Body of pancreas (tissue), 4 donors: ENCODE measurements at regions not wholly inside any gene's neighbourhood (a gene's known extent, or its start where the extent isn't known, plus 50 kb on each side); places are given as distances from the start of the nearest gene placed in this dataset.

Experiments
- ATAC-seq: fragments of 150-250 bp; one replicate; pipeline ENCODE4 v1.9.1; 2016
- DNase-seq, 4 donors: peaks; one replicate each; pipeline ENCODE4 v3.0.0-alpha.2; 2019
- H3K27ac ChIP-seq, 4 donors: fragments of 200-600 bp; sonication (generic); 1 replicate in 3 of 4; 2 replicates in 1 of 4; pipeline versions ENCODE4 v1.5.1 to v1.6.1; 2016 to 2019; ENCODE audit warnings: mild to moderate bottlenecking in 1 of 4, mixed read lengths in 1 of 4, moderate library complexity in 1 of 4
- H3K27me3 ChIP-seq, 2 donors: fragments of 200-600 bp; sonication (generic); one replicate each; pipeline ENCODE4 v1.6.0; 2016; ENCODE audit warnings: mild to moderate bottlenecking in 1 of 2
- H3K36me3 ChIP-seq, 2 donors: fragments of 200-600 bp; sonication (generic); replicated peaks in 1 of 2; 2 replicates each; pipeline ENCODE4 v1.5.1; 2016; ENCODE audit warnings: low read depth in 2 of 2; ENCODE audit not compliant: insufficient read depth in 1 of 2
- H3K4me1 ChIP-seq: fragments of 200-600 bp; sonication (generic); one replicate; pipeline ENCODE4 v1.6.0; 2016
- H3K4me3 ChIP-seq, 2 donors: fragments of 200-600 bp; sonication (generic); 1 replicate in 1 of 2; 2 replicates in 1 of 2; pipeline ENCODE4 v1.5.1; 2016 to 2019
- H3K9me3 ChIP-seq, 3 donors: fragments of 200-600 bp; sonication (generic); 1 replicate in 2 of 3; 2 replicates in 1 of 3; pipeline ENCODE4 v1.5.1; 2016
- CTCF ChIP-seq, 7 experiments: fragments of 450-650 bp in 4 of 7; fragments of 200-600 bp in 3 of 7; sonication (generic) in 3 of 7; IDR thresholded peaks; one replicate each; pipeline ENCODE4 v1.5.1; 2016 to 2019; ENCODE audit warnings: antibody characterized with exemption in 7 of 7
- POLR2A ChIP-seq, 3 donors: fragments of 450-650 bp; IDR thresholded peaks; one replicate each; pipeline ENCODE4 v1.6.1; 2016; ENCODE audit warnings: antibody characterized with exemption in 3 of 3, mild to moderate bottlenecking in 2 of 3
- WGBS, 2 donors: methylation state at CpG; one replicate each; pipeline ENCODE4 v1.1.5; 2017; 5-methylcytosine and 5-hydroxymethylcytosine counted together
- intact Hi-C: fragments of 100-400 bp; cut with DNase I; formaldehyde crosslinking; loops from one replicate; pipeline ENCODE4 v1.15.1; 2023

DNA sequence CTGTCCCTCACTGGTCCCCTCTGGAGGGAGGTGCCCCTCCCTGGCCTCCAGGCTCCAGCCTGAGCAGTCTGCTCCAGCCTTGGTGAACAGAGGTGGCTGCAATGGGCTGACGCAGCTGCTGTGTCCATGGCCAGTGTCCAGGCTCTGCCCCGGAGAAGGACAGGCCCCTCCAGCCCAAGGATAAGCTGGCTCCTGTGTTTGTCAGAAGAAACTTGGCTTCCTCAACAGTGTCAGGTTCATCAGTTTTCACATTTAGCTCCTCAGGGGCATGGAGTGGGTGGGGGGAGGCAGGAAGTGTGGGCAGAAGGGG lies 402.8 kb downstream of the MATN1 start:
- H3K4me1 ChIP-seq: no peaks in the 10 kb centered on the region
- no peak overlapping the region for H3K4me3 ChIP-seq
- TF ChIP-seq CTCF (IDR thresholded peaks at IDR 0.05): no peak
- TF ChIP-seq POLR2A (IDR thresholded peaks at IDR 0.05): no peak
- H3K9me3 ChIP-seq: no peaks in the 10 kb centered on the region
- DNase-seq (no peak), ATAC-seq (no peak)
- no peaks in the 10 kb centered on the region for H3K27me3 ChIP-seq
- 43 to 46% methylated on average over 2 of the region's 2 CpGs for WGBS, 2 donors
- intact Hi-C loops: no loop called here
- H3K36me3 ChIP-seq: no peaks in the 10 kb centered on the region
- H3K27ac ChIP-seq: no peak overlapping the region

- no peaks in the 10 kb centered on the region for H3K27me3 ChIP-seq
- no peaks in the 10 kb centered on the region for H3K4me1 ChIP-seq
- no peak overlapping the region for H3K4me3 ChIP-seq
- DNase-seq (no peak), ATAC-seq (no peak)
- H3K9me3 ChIP-seq: no peaks in the 10 kb centered on the region
- WGBS, 2 donors: 56 to 64% methylated on average over 10 to 11 of the region's 11 CpGs
- intact Hi-C loops: no loop called here
- no peak overlapping the region for H3K27ac ChIP-seq
- no peaks in the 10 kb centered on the region for H3K36me3 ChIP-seq
- TF ChIP-seq CTCF (IDR thresholded peaks at IDR 0.05) (no peak), POLR2A (IDR thresholded peaks at IDR 0.05) (no peak)
Measured at GRCh38 chr1:30319765-30320580, 403.4 kb downstream of the MATN1 start.

GRCh38 chr1:30318864-30319718 lies 404.3 kb downstream of the MATN1 start:
- Histone ChIP-seq H3K27me3 (no peaks in the 10 kb centered on the region), H3K4me1 (no peaks in the 10 kb centered on the region), H3K9me3 (no peaks in the 10 kb centered on the region), H3K36me3 (no peaks in the 10 kb centered on the region), H3K27ac (no peak overlapping the region), H3K4me3 (no peak overlapping the region)
- DNase-seq (no peak), ATAC-seq (no peak)
- TF ChIP-seq CTCF (IDR thresholded peaks at IDR 0.05) (no peak), POLR2A (IDR thresholded peaks at IDR 0.05) (no peak)
- intact Hi-C loops: no loop called here
- WGBS, 2 donors: 52 to 63% methylated on average over 14 to 18 of the region's 18 CpGs

- Histone ChIP-seq H3K4me3 (no peak overlapping the region), H3K9me3 (no peaks in the 10 kb centered on the region), H3K4me1 (no peaks in the 10 kb centered on the region), H3K36me3 (no peaks in the 10 kb centered on the region), H3K27me3 (no peaks in the 10 kb centered on the region), H3K27ac (no peak overlapping the region)
- intact Hi-C loops: no loop called here
- TF ChIP-seq POLR2A (IDR thresholded peaks at IDR 0.05) (no peak), CTCF (IDR thresholded peaks at IDR 0.05) (no peak)
- DNase-seq (no peak), ATAC-seq (no peak)
- WGBS, 2 donors: 20 to 30% methylated on average over 2 to 8 of the region's 8 CpGs
Measured at GRCh38 chr1:30318413-30318812, 405.0 kb downstream of the MATN1 start.
